Dermis blood vessel endothelial cell (primary cell): ENCODE measurements at regions not wholly inside any gene's neighbourhood (a gene's known extent, or its start where the extent isn't known, plus 50 kb on each side); places are given as distances from the start of the nearest gene placed in this dataset.

ENCODE experiments used
- DNase-seq: peaks from one replicate; pipeline ENCODE4 v3.0.0; 2010

DNA sequence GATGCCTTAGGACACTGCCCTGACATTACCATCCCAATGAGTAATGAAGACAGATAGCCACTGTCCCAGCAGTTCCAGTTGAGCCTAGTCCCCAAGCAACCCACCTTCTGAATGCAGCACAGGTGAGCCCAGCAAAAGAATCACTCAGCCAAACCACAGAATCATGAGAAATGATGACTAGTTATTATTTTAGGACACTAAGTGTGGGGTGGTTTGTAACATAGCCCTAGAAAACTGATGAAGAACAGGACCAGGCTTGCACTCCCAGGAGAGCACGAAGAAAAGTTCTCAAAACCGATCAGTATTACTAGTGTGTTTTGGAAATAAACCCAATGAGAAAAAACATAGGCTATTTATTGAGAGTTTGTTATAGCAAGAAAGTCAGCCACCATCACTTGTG, 129.6 kb upstream of the CNTN6 start:
- no peak for DNase-seq

DNA sequence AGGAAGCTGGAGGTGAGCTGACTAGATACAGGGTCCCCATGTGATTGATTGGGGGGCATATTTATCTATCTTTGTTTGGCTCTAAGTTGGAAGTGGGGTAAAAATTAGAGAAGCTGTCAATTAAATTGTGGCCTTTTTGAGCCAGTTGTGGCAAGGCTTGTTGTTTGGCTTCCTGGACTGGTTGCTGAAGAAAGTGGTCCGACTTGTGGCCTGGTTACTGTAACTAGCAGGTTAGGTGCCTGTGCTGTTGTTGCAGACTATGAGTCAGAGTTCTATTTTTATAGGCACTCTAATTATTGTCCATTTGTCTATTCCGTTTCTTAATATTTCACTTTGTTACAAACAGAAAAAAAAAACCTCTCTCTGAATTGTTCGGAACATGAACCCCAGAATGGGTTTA, 129.1 kb upstream of the CNTN6 start:
- DNase-seq, result no peak

- DNase-seq, result no peak
Measured at GRCh38 chr3:965826-966225, 127.0 kb upstream of the CNTN6 start.

DNA sequence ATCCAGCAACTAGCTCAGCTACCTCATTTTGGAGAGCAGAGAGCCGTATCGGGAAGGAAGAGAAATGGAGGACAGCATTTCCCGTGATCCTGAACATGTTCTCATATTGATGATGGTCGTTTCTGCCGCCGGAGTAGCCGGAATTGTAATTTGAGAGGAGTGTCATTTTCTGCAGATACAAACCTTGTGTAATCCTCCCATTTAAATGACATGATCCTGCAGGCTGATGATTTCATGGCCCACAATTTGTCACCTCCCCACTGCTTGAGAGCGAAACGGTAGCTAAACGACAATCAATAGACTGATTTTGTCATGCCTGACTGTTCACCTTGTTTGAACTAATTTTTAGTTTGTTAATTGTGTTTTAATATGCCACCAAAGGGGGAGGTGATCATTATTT, 126.5 kb upstream of the CNTN6 start:
- no peak for DNase-seq

GRCh38 chr3:973340-973739, 119.5 kb upstream of the CNTN6 start:
- no peak for DNase-seq

GRCh38 chr3:976006-976405, 116.8 kb upstream of the CNTN6 start:
- DNase-seq, result no peak

DNA sequence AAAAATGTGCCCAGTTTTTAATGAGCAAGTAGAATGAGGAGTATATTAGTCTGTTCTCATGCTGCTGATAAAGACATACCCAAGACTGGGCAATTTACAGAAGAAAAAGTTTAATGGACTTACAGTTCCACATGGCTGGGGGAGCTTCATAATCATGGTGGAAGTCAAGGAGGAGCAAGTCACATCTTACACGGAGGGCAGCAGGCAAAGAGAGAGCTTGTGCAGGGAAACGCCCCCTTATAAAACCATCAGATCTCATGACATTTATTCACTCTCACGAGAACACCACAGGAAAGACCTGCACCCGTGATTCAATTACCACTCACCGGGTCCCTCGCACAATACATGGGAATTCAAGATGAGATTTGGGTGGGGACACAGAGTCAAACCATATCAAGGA, 111.7 kb upstream of the CNTN6 start:
- DNase-seq, result no peak

GRCh38 chr3:988785-989184, 104.0 kb upstream of the CNTN6 start:
- no peak for DNase-seq

GRCh38 chr3:992871-993270, 100.0 kb upstream of the CNTN6 start:
- no peak for DNase-seq

DNA sequence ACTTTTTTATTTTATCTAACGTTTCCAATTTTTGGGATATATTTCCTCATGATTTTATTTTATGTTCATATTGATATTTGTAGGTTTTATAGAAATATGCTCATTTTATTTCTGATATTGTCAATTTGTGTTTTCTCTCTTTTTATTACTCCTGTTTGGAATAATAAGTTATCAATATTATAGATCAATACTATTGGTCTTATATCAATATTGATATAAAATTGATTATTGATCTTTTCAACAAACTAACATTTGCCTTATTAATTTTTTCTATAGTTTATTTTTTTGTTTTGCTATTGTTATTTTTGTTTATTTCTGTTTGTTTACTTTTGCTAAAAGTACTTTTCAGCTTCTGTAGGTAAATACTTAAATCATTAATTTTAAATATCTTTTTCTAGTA, 90.8 kb upstream of the CNTN6 start:
- no peak for DNase-seq

- no peak for DNase-seq
Measured at GRCh38 chr3:1007866-1008265, 85.0 kb upstream of the CNTN6 start.

- DNase-seq, result no peak
Measured at GRCh38 chr3:1010228-1010627, 82.6 kb upstream of the CNTN6 start.

DNA sequence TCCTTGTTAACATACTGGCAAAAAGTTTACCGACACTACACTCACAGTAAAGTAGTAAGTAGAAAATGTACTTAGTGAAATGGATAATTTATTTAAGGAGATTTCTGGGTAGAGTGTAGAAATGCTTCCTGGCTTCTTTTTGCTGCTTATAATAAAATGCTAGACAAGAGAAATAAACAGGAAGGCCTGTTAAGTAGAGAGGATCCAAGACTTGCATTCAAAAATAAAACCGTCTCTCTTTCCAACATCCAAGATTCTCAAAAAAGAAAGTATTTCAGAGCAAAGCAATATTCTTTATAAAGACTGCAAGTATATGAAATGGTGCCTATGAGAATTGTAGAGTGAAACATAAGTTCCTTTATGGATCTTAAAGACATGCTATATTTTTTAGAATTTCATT, 77.0 kb upstream of the CNTN6 start:
- no peak for DNase-seq

DNA sequence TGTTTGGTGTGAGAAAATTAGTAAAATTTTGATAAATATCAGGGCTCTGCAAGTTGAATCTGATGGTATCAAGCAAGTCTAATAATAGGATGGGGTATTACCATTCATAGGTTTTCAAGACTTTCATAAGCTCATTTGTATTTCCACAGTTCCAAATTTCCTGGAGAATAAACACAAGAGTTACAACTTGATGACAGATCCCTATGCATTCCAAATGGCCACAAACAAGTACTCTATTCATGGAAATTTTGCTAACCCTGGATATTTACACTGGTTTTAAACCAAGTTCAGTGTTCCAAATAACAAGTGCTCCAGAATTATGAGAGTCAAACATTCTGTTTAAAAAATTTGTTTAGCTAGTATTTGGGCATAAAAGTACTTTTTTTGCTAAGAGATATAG, 75.0 kb upstream of the CNTN6 start:
- DNase-seq, result no peak

DNA sequence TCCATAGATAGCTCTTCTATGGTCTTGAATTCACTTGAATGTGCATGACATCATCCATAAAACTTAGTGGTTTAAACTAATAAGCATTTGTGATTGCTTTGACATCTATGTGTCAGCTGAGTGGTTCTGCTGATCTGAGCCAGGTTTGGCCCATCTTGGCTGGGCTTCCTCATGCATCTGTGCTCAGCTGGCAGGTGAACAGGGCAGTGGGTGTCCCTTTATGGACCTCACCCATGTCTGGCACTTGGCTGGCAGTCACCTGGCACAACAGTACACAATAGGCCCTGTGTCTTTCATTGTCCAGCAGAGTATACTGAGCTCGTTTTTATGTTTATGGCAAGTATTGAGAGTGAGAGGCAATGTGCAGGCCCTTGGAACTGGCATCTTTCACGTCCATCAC, 73.7 kb upstream of the CNTN6 start:
- DNase-seq, result no peak

GRCh38 chr3:1026395-1026794, 66.4 kb upstream of the CNTN6 start:
- no peak for DNase-seq

GRCh38 chr3:1036207-1036826, 56.5 kb upstream of the CNTN6 start:
- no peak for DNase-seq

DNA sequence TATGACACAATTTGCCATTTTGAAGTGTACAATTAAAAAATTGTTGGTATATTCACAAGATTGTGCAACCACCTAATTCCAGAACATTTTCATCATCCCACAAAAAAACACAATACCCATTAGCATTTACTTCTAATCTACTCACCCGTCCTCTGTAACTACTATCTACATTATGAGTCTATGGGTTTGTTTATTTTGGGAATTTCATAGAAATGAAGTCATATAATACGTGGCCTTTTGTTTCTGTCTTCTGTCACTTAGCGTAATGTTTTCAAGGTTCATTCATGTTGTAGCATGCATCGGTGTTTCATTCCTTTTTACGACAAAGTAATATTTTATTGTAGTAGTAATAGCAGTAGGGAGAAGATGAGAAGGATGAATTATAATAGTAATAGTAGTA, 55.2 kb upstream of the CNTN6 start:
- no peak for DNase-seq
